ENCODE measurements at regions not wholly inside any gene's neighbourhood (a gene's known extent, or its start where the extent isn't known, plus 50 kb on each side); places are given as distances from the start of the nearest gene placed in this dataset.

GRCh38 chr1:101079341-101079740 lies 53.8 kb upstream of the DPH5 start:
- DNase-seq (ENCODE audit: low read depth in 2 of 2) = no peak

GRCh38 chr1:101077849-101078248 lies 52.3 kb upstream of the DPH5 start:
- TF ChIP-seq CTCF (conservative IDR thresholded peaks at IDR 0.05 in 1 of 2, IDR thresholded peaks at IDR 0.05 in 1 of 2; ENCODE audit: low read depth in 1 of 2, low read length in 2 of 2) = no peak
- no peak for TF ChIP-seq EZH2 (IDR thresholded peaks at IDR 0.05; ENCODE audit: low read length, missing control alignments)
- H3K27me3 ChIP-seq (ENCODE audit: control insufficient read depth, insufficient read depth, low read length) = no peaks in the 10 kb centered on the region
- no peaks in the 10 kb centered on the region for H3K9me3 ChIP-seq (ENCODE audit: control insufficient read depth, insufficient read depth, low read depth, low read length)
- no peak overlapping the region for H2AFZ ChIP-seq (ENCODE audit: low read length)
- no peaks in the 10 kb centered on the region for H3K79me2 ChIP-seq (ENCODE audit: control insufficient read depth, insufficient read depth, low read length)
- H4K20me1 ChIP-seq (ENCODE audit: control insufficient read depth, extremely low read depth, insufficient read depth, low read length) = no peaks in the 10 kb centered on the region
- no peak overlapping the region for H3K9ac ChIP-seq (ENCODE audit: insufficient read depth, low read length)
- no peak for DNase-seq (ENCODE audit: low read depth in 2 of 2)
- no peaks in the 10 kb centered on the region for H3K36me3 ChIP-seq (ENCODE audit: control insufficient read depth, insufficient read depth, low read length)
- H3K4me1 ChIP-seq (ENCODE audit: control insufficient read depth, extremely low read depth, insufficient read depth, low read length) = no peaks in the 10 kb centered on the region
- H3K4me2 ChIP-seq (ENCODE audit: extremely low read depth, insufficient read depth, low read length) = no peak overlapping the region
- no peak overlapping the region for H3K27ac ChIP-seq (ENCODE audit: insufficient read depth, low read length)
- no peak overlapping the region for H3K4me3 ChIP-seq (replicated peaks in 1 of 4; ENCODE audit: control extremely low read depth in 1 of 4, insufficient read depth in 1 of 4, low read depth in 3 of 4, low read length in 4 of 4)

More at GRCh38 chr1:101079341-101079740, 53.8 kb upstream of the DPH5 start:
- Histone ChIP-seq H3K79me2 (ENCODE audit: control insufficient read depth, insufficient read depth, low read length) (no peaks in the 10 kb centered on the region), H3K4me3 (replicated peaks in 1 of 4; ENCODE audit: control extremely low read depth in 1 of 4, insufficient read depth in 1 of 4, low read depth in 3 of 4, low read length in 4 of 4) (no peak overlapping the region), H3K9me3 (ENCODE audit: control insufficient read depth, insufficient read depth, low read depth, low read length) (no peaks in the 10 kb centered on the region), H3K27ac (ENCODE audit: insufficient read depth, low read length) (no peak overlapping the region), H2AFZ (ENCODE audit: low read length) (no peak overlapping the region), H3K9ac (ENCODE audit: insufficient read depth, low read length) (no peak overlapping the region), H3K4me2 (ENCODE audit: extremely low read depth, insufficient read depth, low read length) (no peak overlapping the region), H4K20me1 (ENCODE audit: control insufficient read depth, extremely low read depth, insufficient read depth, low read length) (no peaks in the 10 kb centered on the region), H3K36me3 (ENCODE audit: control insufficient read depth, insufficient read depth, low read length) (no peaks in the 10 kb centered on the region), H3K27me3 (ENCODE audit: control insufficient read depth, insufficient read depth, low read length) (no peaks in the 10 kb centered on the region), H3K4me1 (ENCODE audit: control insufficient read depth, extremely low read depth, insufficient read depth, low read length) (no peaks in the 10 kb centered on the region)
- TF ChIP-seq EZH2 (IDR thresholded peaks at IDR 0.05; ENCODE audit: low read length, missing control alignments) = no peak
- no peak for TF ChIP-seq CTCF (conservative IDR thresholded peaks at IDR 0.05 in 1 of 2, IDR thresholded peaks at IDR 0.05 in 1 of 2; ENCODE audit: low read depth in 1 of 2, low read length in 2 of 2)

GRCh38 chr1:101075926-101076325 lies 50.3 kb upstream of the DPH5 start:
- Histone ChIP-seq H4K20me1 (ENCODE audit: control insufficient read depth, extremely low read depth, insufficient read depth, low read length) (no peaks in the 10 kb centered on the region), H3K27ac (ENCODE audit: insufficient read depth, low read length) (no peak overlapping the region), H3K9me3 (ENCODE audit: control insufficient read depth, insufficient read depth, low read depth, low read length) (no peaks in the 10 kb centered on the region), H3K4me1 (ENCODE audit: control insufficient read depth, extremely low read depth, insufficient read depth, low read length) (no peaks in the 10 kb centered on the region), H3K27me3 (ENCODE audit: control insufficient read depth, insufficient read depth, low read length) (no peaks in the 10 kb centered on the region), H3K79me2 (ENCODE audit: control insufficient read depth, insufficient read depth, low read length) (no peaks in the 10 kb centered on the region), H2AFZ (ENCODE audit: low read length) (no peak overlapping the region), H3K36me3 (ENCODE audit: control insufficient read depth, insufficient read depth, low read length) (no peaks in the 10 kb centered on the region), H3K9ac (ENCODE audit: insufficient read depth, low read length) (no peak overlapping the region), H3K4me2 (ENCODE audit: extremely low read depth, insufficient read depth, low read length) (no peak overlapping the region), H3K4me3 (replicated peaks in 1 of 4; ENCODE audit: control extremely low read depth in 1 of 4, insufficient read depth in 1 of 4, low read depth in 3 of 4, low read length in 4 of 4) (no peak overlapping the region)
- TF ChIP-seq CTCF (conservative IDR thresholded peaks at IDR 0.05 in 1 of 2, IDR thresholded peaks at IDR 0.05 in 1 of 2; ENCODE audit: low read depth in 1 of 2, low read length in 2 of 2) (no peak), EZH2 (IDR thresholded peaks at IDR 0.05; ENCODE audit: low read length, missing control alignments) (no peak)
- DNase-seq (ENCODE audit: low read depth in 2 of 2) = no peak
